ENCODE measurements at regions not wholly inside any gene's neighbourhood (a gene's known extent, or its start where the extent isn't known, plus 50 kb on each side); places are given as distances from the start of the nearest gene placed in this dataset.

DNA sequence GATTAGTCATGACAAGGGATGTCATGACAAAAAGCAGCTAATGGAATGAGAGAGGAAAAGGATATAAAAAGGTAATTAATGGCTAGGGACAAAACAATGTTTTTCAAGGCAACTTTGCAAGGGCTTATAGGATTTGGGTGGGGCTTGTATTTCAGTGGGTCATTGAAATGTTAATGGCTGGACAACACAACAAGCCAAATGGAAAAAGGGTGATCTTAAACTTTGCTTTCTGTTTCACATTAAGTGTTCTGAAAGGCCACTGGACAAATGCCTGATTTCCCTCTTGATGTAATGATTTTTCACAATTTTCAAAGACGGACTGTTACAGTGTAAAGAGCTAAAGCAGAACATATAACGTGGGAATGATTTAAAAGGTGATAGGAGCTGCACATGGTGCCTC lies 345.0 kb downstream of the TUSC7 start:
- TF ChIP-seq, protein P1, sequence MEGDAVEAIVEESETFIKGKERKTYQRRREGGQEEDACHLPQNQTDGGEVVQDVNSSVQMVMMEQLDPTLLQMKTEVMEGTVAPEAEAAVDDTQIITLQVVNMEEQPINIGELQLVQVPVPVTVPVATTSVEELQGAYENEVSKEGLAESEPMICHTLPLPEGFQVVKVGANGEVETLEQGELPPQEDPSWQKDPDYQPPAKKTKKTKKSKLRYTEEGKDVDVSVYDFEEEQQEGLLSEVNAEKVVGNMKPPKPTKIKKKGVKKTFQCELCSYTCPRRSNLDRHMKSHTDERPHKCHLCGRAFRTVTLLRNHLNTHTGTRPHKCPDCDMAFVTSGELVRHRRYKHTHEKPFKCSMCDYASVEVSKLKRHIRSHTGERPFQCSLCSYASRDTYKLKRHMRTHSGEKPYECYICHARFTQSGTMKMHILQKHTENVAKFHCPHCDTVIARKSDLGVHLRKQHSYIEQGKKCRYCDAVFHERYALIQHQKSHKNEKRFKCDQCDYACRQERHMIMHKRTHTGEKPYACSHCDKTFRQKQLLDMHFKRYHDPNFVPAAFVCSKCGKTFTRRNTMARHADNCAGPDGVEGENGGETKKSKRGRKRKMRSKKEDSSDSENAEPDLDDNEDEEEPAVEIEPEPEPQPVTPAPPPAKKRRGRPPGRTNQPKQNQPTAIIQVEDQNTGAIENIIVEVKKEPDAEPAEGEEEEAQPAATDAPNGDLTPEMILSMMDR (IDR thresholded peaks at IDR 0.05), result no peak
- no peak for TF ChIP-seq POLR2A (IDR thresholded peaks at IDR 0.05)

All from thyroid gland (tissue), 4 donors.